AG20443 (cell line): ENCODE measurements at regions not wholly inside any gene's neighbourhood (a gene's known extent, or its start where the extent isn't known, plus 50 kb on each side); places are given as distances from the start of the nearest gene placed in this dataset.

Source experiments
- DNase-seq: peaks from one replicate; pipeline ENCODE4 v3.0.0; 2012; ENCODE audit warnings: low spot score, mixed read lengths

DNA sequence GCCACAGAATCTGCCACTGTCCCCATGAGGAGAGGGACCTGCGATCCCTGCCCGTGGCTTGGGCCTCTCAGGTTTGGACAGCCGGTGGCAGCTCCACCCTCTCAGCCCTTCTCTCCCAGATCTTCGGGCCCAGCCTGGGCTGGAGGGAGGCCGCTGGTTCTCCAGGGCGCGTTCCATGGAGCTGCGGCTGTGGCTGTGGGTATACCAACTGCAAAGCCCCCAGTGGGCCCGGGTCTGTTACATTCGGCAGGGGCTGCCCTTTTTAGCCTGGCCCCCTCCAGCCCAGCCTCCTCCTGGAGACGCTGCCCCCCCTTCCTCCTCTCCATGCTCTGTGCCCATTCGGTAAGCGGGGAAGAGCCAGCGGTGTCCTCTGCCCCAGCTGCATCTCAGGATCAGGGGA lies 64.7 kb upstream of the ZNF469 start:
- no peak for DNase-seq

DNA sequence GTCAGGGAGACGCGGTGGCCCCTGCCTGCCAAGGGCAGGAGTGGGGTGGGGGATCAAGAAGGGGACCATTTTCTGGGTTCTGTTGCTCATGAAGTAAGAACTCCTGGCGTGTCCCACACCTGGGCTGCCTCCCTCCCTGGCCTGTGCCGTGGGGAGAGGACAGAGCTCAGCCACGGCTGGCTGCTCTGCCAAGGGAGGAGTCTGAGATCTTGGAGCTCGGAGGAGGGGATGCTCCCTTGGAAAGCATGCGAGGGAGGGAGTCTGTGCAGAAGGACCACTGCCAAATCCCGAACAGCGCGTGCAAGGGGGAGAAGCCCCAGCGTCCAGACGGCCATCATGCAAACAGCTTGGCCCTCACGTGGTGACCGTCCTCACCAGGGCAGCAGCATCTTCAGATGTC lies 64.2 kb upstream of the ZNF469 start:
- DNase-seq = no peak

DNA sequence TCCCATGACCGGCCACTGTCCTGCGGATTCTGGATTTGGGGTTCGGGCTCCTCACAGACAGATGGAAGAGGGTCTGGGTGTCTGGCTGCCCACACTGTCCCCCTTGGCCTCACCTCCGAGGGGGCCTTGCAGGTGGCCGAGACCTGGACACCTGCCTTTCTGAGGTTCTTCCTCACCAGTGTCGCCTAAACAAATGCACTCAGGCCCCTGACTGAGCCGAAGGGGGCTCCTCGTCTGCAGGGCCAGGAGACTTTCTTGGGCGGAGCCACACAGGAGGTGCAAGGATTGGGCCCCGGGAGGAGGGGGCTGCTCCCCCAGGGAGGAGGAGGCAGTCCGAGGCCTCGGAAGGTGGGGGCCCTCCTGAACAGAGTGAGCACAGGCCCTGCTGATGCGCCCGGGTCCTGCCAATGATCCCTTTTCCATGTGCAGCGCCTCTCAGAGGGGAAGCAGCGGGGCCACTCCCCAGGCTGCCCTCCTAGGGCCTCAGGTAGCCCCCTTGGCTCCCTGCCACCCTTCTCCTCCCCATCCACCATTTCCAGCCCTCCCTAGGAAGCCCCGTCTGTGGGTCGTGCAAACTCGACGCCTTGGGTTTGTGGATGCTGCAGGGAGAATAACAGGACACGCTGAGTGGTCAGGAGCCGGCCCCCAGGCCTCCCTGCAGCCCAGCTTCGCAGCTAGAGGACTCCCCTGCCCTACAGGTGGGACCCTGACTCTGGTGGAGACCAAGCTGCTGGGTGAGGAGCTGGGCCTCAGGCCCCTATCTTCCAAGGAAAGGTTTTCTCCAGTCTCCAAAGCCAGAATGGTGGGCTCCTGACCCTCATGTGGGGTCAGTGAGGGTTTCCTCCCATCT lies 63.4 kb upstream of the ZNF469 start:
- DNase-seq = no peak

- no peak for DNase-seq
These were observed 61.7 kb upstream of the ZNF469 start for GRCh38 chr16:88320947-88321634.

- no peak for DNase-seq
These were observed 60.9 kb upstream of the ZNF469 start for GRCh38 chr16:88321635-88322499.

DNA sequence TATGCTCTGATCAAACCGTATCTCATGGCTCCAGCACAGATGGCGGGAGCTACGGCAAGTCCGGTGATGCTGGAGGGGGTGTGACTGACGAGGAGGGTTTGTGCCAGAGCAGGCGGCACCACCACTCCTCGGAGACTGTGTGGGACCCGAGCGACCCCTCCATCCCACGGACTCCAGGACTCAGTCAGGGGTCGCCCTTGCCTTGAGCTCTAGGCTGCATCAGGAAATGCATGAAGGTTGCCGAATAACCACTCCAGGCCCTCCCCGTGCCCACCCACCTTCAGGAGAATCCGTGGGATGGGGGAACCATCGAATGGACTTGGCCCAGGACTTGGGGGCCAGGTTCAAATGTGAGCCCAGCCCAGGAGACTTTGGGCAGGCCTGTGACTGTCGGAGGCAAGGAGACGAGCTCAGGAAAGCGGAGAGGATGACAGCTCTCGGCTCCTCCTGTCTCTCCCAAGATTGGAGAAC lies 60.2 kb upstream of the ZNF469 start:
- no peak for DNase-seq

- no peak for DNase-seq
These were observed 59.7 kb upstream of the ZNF469 start for GRCh38 chr16:88323041-88323440.

GRCh38 chr16:88323546-88324330 lies 59.0 kb upstream of the ZNF469 start:
- DNase-seq = no peak

- DNase-seq = no peak
These were observed 57.5 kb upstream of the ZNF469 start for GRCh38 chr16:88325087-88325750.

DNA sequence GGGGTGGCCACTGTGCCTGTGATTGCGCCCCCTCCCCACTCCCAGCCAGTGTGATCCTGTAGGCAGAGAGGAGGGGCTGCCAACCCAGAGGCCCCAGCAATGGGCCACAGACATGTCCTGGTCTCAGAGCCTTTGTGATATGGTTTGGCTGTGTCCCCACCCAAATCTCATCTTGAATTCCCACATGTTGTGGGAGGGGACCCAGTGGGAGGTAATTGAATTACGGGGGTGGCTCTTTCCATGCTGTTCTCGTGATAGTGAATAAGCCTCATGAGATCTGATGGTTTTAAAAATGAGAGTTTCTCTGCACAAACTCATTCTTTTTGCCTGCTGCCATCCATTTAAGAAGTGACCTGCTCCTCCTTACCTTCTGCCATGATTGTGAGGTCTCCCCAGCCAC lies 56.8 kb upstream of the ZNF469 start:
- DNase-seq = no peak

DNA sequence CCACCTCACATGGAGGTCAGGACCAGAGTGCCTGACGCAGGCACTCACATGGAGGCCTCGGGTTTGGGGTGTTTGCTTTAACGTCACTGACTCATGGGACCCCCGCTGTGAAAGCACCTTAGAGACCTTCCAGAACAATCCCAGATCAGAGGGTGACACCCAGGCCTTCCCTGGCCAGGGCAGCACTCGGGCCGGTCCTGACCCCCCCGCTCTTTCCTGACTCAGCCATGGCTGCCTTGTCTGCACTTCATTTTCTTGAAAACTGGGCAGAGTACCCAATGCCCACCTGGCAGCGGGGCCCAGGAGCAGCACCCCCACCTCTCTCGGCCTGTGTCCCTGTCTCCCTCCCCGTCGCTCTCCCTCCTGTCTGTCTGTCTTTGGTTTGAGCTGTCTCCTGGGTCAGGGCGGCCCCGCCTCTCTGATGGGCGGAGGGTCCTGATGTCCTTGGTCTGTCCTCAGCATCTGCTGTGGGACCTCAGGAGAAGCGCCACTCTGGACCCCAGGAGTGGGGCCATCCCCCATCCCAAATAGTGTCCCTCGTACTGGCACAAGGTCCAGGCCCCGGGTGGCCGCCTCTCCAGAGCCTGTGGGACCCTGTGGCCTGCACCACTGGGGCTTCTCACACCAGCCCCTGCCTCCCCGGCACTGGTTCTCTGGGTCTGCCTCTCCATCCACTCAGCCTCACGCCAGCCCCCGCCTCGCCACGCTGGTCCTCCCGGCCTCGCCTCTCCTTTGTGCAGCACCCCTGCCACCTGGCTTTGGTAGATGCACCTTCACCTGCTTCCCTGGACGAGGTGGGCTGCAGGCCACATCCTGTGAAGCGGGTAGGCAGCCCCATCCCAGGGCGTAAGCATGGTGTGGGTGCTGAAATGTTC lies 55.9 kb upstream of the ZNF469 start:
- no peak for DNase-seq

DNA sequence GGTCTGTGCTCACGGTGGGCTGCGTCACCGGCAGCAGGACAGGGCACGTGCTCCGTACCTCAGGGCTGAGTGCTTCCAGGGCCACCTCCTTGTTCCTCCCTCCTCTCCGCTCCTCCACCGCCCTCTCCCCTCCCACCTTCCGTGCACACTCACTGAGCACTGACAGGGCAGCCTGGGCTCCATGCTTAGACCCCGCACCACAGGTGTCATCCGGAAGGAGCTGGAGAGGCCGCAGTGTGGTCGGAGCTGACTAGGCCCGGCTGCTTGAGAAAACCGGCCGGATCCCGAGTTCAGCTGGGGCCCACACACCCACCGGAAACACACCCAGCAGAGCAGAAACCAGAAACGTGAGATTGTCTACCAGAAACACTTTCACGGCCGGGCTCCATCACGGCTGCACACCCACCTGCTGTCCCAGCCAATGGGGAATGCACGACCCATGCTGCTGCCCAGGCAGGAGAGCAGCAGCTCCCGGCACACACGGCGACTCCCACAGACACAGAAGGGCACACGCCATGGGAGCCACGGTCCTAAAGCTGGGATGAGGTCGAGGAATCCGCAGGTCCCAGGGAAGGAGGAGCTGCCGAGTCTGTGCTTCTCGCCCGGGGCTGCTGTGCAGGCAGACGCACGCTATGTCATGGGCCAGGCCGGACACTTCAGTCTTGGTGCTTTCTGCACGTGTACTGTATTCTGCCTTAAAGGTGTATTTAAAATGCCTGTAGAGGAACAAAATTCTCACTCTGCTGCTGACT lies 55.0 kb upstream of the ZNF469 start:
- no peak for DNase-seq

DNA sequence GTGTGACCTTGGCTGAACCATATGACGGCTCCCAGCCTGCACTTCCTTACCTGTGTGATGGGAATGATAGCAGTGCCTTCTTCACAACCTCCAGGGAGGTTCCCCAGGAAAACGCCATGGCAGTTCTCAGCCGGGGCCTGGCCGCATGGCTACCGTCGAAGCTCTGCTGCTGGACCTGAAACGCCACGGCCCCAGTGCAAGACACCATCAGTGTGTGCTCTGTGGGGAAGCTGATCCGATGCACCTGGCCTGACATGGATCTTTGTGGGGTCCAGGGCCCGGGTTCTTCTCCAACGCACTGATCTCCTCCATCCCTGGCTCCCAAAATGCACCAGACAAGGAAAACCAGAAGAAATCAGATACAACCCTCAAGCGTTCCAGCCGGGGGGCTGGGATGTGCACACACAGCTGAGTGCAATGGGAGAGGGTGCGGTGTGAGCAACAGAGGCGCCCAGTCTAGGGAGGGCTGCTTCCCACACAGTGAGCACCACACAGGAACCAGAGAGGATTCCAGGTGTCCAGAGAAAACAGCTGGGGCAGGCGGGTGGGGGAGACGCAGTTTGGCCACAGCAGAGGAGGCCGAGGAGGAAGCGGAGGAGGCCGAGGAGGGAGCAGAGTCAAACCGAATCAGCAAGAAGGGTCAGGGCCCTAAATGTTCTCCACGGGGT lies 54.3 kb upstream of the ZNF469 start:
- DNase-seq = no peak

- no peak for DNase-seq
These were observed 52.7 kb upstream of the ZNF469 start for GRCh38 chr16:88329726-88330700.

- no peak for DNase-seq
These were observed 51.5 kb upstream of the ZNF469 start for GRCh38 chr16:88330971-88331890.
